Upper lobe of left lung (tissue), 4 donors: ENCODE measurements at regions not wholly inside any gene's neighbourhood (a gene's known extent, or its start where the extent isn't known, plus 50 kb on each side); places are given as distances from the start of the nearest gene placed in this dataset.

Experiments used
- EP300 ChIP-seq, 4 donors: sonication (generic); formaldehyde crosslinking; IDR thresholded peaks; one replicate each; pipeline ENCODE4 v1.5.1; 2017; ENCODE audit warnings: antibody characterized with exemption in 4 of 4, control low read depth in 2 of 4
- POLR2A ChIP-seq, 4 donors: fragments of 450-650 bp; IDR thresholded peaks; one replicate each; pipeline ENCODE4 v1.5.1; 2016 to 2017; ENCODE audit warnings: antibody characterized with exemption in 4 of 4, mild to moderate bottlenecking in 2 of 4
- POLR2AphosphoS5 ChIP-seq, 2 donors: sonication (generic); formaldehyde crosslinking; IDR thresholded peaks; one replicate each; pipeline ENCODE4 v1.5.1; 2017; ENCODE audit warnings: antibody characterized with exemption in 2 of 2
- TF ChIP-seq, protein P1 (sequence below), 6 experiments: fragments of 450-650 bp in 4 of 6; fragments of 200-600 bp in 2 of 6; sonication (generic) in 2 of 6; IDR thresholded peaks; one replicate each; pipeline ENCODE4 v1.5.1; 2016 to 2019; ENCODE audit warnings: antibody characterized with exemption in 6 of 6

DNA sequence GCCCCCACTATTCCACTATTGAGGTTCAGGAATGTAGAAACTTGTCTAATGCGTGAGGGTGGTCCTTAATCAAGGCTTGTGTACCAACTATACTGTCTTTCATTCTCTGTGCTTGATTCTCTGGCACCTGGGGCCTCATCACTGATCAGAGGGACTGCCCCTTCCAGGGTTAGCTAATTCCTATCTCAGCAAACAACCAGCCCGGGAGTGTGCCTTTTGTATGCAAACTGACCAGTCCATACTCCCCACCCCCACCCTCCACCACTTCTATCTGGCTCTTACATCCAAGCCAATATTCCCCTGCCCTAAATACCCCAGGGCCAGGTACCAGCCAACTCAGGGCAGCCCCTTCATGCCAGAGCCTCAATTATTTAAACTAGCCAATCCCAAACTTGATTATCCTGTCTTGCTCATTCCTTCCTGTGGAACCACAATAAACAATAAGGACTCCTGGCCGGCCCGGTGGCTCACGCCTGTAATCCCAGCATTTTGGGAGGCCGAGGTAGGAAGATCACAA lies 59.3 kb downstream of the FTHL17 start:
- TF ChIP-seq, protein P1, sequence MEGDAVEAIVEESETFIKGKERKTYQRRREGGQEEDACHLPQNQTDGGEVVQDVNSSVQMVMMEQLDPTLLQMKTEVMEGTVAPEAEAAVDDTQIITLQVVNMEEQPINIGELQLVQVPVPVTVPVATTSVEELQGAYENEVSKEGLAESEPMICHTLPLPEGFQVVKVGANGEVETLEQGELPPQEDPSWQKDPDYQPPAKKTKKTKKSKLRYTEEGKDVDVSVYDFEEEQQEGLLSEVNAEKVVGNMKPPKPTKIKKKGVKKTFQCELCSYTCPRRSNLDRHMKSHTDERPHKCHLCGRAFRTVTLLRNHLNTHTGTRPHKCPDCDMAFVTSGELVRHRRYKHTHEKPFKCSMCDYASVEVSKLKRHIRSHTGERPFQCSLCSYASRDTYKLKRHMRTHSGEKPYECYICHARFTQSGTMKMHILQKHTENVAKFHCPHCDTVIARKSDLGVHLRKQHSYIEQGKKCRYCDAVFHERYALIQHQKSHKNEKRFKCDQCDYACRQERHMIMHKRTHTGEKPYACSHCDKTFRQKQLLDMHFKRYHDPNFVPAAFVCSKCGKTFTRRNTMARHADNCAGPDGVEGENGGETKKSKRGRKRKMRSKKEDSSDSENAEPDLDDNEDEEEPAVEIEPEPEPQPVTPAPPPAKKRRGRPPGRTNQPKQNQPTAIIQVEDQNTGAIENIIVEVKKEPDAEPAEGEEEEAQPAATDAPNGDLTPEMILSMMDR (IDR thresholded peaks at IDR 0.05): no peak
- no peak for TF ChIP-seq POLR2A (IDR thresholded peaks at IDR 0.05)
- TF ChIP-seq POLR2AphosphoS5 (IDR thresholded peaks at IDR 0.05): no peak
- no peak for TF ChIP-seq EP300 (IDR thresholded peaks at IDR 0.05)
